Epithelial cell of proximal tubule (primary cell): ENCODE measurements at regions not wholly inside any gene's neighbourhood (a gene's known extent, or its start where the extent isn't known, plus 50 kb on each side); places are given as distances from the start of the nearest gene placed in this dataset.

ENCODE experiments used
- DNase-seq: peaks from one replicate; pipeline ENCODE4 v3.0.0-alpha.2; 2011; ENCODE audit warnings: low read depth
- H3K4me3 ChIP-seq: 2 replicates; pipeline ENCODE4 v1.5.1; 2011; ENCODE audit warnings: low read depth, mild to moderate bottlenecking, low read length
- TF ChIP-seq, protein P1 (sequence below): conservative IDR thresholded peaks from 2 replicates; pipeline ENCODE4 v1.5.1; 2012; ENCODE audit warnings: low read depth, mild to moderate bottlenecking, low read length

DNA sequence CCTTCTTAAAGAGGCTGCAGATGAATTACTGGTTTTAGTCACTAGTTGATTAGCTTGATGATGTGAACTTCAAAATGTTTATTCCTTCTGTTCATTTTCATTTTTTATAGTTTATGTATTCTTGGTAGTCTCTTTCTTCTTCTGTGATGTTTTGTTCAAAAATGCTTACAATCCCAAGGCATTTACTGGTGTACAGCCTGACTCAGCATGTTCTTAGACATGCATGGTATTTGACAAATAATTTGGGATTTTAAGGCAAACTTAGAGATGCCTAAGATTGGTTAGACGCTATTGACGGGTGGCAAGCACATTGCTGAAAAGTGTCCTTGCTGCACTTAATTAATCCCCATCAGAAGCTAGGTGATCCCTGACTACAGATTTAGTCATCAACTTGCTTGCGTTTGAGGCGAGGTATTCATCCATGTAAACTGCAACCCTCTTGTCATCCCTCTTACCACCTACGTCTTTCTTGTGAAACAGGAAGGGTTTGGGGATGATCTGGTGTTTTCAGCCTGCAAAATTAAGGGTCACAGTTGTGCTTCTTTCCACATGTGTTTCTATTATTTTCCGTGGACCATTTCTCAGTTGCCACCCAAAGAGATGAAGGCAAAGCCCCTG is 331.8 kb downstream of the DKK2 start:
- no peak overlapping the region for H3K4me3 ChIP-seq
- TF ChIP-seq, protein P1, sequence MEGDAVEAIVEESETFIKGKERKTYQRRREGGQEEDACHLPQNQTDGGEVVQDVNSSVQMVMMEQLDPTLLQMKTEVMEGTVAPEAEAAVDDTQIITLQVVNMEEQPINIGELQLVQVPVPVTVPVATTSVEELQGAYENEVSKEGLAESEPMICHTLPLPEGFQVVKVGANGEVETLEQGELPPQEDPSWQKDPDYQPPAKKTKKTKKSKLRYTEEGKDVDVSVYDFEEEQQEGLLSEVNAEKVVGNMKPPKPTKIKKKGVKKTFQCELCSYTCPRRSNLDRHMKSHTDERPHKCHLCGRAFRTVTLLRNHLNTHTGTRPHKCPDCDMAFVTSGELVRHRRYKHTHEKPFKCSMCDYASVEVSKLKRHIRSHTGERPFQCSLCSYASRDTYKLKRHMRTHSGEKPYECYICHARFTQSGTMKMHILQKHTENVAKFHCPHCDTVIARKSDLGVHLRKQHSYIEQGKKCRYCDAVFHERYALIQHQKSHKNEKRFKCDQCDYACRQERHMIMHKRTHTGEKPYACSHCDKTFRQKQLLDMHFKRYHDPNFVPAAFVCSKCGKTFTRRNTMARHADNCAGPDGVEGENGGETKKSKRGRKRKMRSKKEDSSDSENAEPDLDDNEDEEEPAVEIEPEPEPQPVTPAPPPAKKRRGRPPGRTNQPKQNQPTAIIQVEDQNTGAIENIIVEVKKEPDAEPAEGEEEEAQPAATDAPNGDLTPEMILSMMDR = no peak
- DNase-seq = no peak

DNA sequence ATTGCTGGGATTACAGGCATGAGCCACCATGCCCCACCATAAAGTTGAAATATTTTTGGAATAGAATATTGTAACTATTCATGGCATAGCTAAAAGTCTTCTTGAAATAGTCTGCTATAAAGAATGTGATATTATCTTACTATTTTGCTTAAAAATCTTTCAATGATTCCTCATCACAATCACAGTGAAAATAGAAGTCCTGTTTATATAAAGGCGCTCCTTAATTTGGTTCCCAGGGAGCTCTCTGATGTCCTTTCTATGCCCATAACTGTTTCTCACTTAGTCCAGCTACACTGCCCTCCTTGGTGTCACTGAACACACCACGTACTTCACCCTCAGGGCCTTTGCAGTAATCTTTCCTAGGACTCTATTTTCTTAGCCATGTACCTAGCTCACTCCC is 331.7 kb upstream of the GIMD1 start:
- no peak for DNase-seq
- no peak overlapping the region for H3K4me3 ChIP-seq
- TF ChIP-seq, protein P1 = no peak

DNA sequence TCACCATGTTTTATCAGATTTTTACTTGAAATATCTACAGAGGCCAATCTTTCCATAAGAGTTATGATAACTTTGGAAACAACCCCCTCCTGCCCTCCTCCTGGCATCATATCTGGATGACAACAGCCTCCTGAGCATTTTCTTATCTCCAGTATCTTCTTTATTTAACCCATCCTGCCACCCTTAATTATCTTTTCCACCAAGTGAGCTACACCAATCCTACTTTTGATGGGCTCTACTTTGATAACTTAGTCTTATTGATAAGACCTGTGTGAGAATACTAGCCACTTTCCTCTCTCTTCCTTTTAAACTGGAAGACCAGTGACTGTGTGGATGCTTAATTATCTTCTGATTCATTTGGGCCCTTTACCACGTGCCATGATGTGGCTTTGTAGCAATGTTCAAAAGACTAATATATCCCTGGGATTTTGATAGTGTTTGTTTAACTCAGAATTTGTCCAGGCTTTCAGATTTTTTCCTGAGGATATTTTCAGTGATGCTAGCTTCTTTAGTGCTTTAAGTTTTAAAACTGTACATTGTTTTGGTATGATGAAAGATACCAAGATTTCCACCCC is 330.1 kb upstream of the GIMD1 start:
- TF ChIP-seq, protein P1 = no peak
- H3K4me3 ChIP-seq = no peak overlapping the region
- DNase-seq = no peak

DNA sequence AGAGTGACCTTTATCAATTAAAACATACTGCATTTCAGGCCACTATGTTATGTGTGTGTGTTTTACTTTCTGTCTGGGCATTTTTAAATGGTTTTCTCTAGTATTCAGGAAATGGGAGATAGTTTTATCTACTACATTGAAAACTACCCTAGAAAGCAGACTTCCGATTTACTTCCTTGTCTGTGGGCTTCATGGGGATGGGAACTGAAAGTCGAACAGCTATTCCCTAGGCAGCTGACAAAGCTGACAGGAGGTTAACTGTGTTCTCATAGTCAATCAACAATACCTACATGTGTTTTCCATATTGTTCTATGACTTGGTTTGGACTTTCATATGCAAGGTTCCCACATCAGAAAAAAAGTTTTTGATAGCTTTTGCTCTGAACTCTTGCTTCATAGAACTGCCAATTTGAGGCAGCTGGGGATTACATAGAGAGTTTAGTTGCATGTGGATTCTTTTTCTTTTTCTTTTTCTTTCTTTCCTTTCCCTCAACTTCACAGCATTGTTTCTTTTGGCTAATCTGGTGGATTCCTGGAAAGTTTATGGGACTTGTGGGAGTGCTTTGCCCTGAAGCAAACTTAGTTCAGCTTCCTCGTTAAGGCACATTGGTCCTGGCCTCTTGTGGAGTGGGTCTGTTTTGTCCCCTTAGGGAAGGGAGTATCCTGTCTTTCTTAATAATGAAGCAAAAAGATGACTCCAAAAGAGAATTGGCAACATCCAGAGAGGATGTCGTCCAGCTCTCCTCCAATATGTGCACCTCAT is 327.1 kb upstream of the GIMD1 start:
- no peak for DNase-seq
- no peak overlapping the region for H3K4me3 ChIP-seq
- TF ChIP-seq, protein P1 = no peak

DNA sequence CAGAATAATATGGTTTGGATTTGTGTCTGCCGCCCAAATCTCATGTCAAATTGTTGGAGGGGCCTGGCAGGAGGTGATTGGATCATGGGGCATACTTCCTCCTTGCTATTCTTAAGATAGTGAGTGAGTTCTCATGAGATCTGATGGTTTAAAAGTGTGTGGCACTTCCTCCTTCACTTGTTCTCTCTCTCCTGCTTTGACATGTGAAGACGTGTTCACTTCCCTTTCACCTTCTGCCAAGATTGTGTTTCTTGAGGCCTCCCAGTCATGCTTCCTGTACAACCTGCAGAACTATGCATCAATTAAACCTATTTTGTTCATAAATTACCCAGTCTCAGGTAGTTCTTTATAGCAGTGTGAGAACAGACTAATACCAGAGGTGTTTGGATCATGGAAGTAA is 325.7 kb upstream of the GIMD1 start:
- TF ChIP-seq, protein P1 = no peak
- no peak for DNase-seq
- no peak overlapping the region for H3K4me3 ChIP-seq

DNA sequence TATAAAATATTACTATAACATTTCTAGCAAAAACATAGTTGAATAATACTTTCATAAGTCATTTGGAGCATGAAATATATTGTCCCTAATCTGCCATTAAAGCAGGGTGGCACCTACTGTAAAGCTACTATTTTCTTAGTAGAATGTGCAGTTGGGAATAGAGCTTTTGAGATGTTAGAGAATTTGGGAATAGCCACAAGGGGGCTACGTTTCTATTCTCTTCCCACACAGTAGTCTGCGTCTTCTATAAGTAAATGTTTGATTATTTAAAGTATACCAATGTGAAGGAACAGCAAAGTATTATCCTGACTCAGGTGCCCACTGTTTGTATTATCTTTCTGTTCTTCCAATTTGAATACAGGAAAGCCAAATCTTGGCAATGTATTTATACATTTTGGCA is 323.2 kb upstream of the GIMD1 start:
- TF ChIP-seq, protein P1 = peak; percentile 29
- DNase-seq = no peak
- no peak overlapping the region for H3K4me3 ChIP-seq
